Activated CD4-positive, alpha-beta T cell treated with anti-CD3 and anti-CD28 coated beads, Interleukin-2, amount 10 ng/mL, durations not matched to agents 24 days and 14 days (primary cell): ENCODE measurements at regions not wholly inside any gene's neighbourhood (a gene's known extent, or its start where the extent isn't known, plus 50 kb on each side); places are given as distances from the start of the nearest gene placed in this dataset.
"Not testable (repeated sequence)": the region's sequence is repeated elsewhere in the genome, so short reads cannot be mapped to it uniquely, and the experiment has no call there.

Experiments
- DNase-seq: peaks from one replicate; pipeline ENCODE4 v3.0.0; 2022
- H3K27ac Mint-ChIP-seq: one replicate; pipeline ENCODE4 v1.8.0; 2022; ENCODE audit warnings: mild to moderate bottlenecking, mixed read lengths
- H3K27me3 Mint-ChIP-seq: one replicate; pipeline ENCODE4 v1.8.0; 2022; ENCODE audit warnings: mixed read lengths
- H3K36me3 Mint-ChIP-seq: one replicate; pipeline ENCODE4 v1.8.0; 2022; ENCODE audit warnings: low read depth, mild to moderate bottlenecking, mixed read lengths
- H3K4me1 Mint-ChIP-seq: one replicate; pipeline ENCODE4 v1.8.0; 2021; ENCODE audit warnings: mixed read lengths
- H3K4me3 Mint-ChIP-seq: one replicate; pipeline ENCODE4 v1.8.0; 2022; ENCODE audit warnings: mild to moderate bottlenecking, moderate library complexity, mixed read lengths
- H3K9me3 Mint-ChIP-seq: one replicate; pipeline ENCODE4 v1.8.0; 2021; ENCODE audit warnings: mixed read lengths
- intact Hi-C: fragments of 100-400 bp; cut with micrococcal nuclease; formaldehyde crosslinking; loops from one replicate; pipeline ENCODE4 v1.15.1; 2023

GRCh38 chr15:35993196-35993595, 447.2 kb upstream of the DPH6 start:
- Mint-ChIP-seq H3K9me3 (no peaks in the 10 kb centered on the region), H3K36me3 (no peaks in the 10 kb centered on the region), H3K4me3 (no peak overlapping the region), H3K4me1 (no peaks in the 10 kb centered on the region), H3K27ac (no peak overlapping the region), H3K27me3 (no peaks in the 10 kb centered on the region)
- DNase-seq, result no peak
- intact Hi-C loops, result no loop called here

GRCh38 chr15:35994876-35995275, 448.9 kb upstream of the DPH6 start:
- no peak for DNase-seq
- Mint-ChIP-seq H3K36me3 (no peaks in the 10 kb centered on the region), H3K4me3 (no peak overlapping the region), H3K27ac (no peak overlapping the region), H3K4me1 (no peaks in the 10 kb centered on the region), H3K27me3 (no peaks in the 10 kb centered on the region), H3K9me3 (no peaks in the 10 kb centered on the region)
- intact Hi-C loops, result no loop called here

DNA sequence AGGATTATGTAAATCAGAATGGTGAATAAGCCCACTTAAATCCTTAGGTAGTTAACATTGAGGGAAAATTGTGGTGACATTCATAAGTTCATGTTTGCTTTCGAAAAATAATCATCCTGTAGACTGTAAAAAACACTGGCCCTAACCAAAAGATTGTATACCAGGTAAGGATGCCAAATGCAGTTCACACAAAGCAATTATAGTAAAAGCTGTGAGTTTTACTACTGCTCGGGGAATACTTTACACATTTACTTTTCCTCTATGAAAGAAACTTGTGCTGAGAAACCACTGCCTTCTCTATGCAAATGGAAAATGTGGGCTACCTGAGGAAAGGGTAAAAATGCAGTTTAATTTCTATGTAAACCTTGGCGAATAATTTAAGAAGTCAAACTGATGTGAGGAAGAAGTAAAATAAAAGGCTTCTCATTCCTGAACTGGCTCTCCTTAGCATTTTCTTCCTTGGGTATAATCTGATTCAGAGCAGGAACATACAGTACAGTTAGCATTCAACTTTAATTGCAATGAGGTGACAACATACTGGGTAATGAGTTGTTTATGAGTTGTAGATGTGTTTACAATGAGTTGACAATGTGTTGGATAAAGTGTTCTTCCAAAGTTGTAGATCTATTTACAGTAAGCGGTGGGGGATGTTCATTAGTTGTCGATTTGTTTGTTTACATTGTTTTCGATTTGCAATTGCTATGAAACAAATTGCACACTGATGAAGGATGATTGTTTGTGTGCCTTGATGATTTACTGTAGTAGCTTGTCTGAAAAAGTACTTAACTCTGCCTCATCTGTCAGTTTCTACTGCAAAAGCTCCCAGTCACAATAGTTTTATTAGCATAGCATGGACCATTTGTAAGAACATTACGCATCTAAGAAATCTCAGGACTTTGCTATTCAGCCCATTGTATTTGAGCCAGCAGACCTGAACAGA, 453.0 kb upstream of the DPH6 start:
- H3K9me3 Mint-ChIP-seq, result peaks cover 4% of the 10 kb centered on the region
- DNase-seq, result no peak
- intact Hi-C loops, result no loop called here
- no peaks in the 10 kb centered on the region for H3K27me3 Mint-ChIP-seq
- H3K4me1 Mint-ChIP-seq, result no peaks in the 10 kb centered on the region
- no peak overlapping the region for H3K4me3 Mint-ChIP-seq
- no peaks in the 10 kb centered on the region for H3K36me3 Mint-ChIP-seq
- no peak overlapping the region for H3K27ac Mint-ChIP-seq

GRCh38 chr15:36004891-36005490, 459.0 kb upstream of the DPH6 start:
- Mint-ChIP-seq H3K4me1 (no peaks in the 10 kb centered on the region), H3K27me3 (no peaks in the 10 kb centered on the region), H3K36me3 (no peaks in the 10 kb centered on the region)

DNA sequence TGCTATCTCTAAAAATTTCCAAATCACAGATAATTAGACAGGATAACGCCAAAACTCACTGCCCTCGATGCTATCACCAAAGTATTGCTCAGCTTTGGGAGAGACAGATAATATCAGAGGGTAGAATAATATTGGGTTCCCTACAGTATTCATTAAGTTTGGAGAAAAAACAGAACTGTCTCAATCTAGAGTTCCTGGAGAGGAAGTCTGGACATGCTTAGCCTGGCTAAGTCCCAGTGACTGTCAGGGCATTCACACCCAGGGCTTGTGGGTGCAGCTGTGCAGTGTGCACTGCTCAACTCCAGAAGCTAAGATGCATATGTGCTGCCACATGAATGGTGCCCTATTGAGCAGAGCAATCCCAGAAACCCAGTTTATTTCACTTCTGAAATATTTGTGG, 459.6 kb upstream of the DPH6 start:
- H3K36me3 Mint-ChIP-seq, result no peaks in the 10 kb centered on the region
- peaks cover 7% of the 10 kb centered on the region for H3K9me3 Mint-ChIP-seq
- no peaks in the 10 kb centered on the region for H3K4me1 Mint-ChIP-seq
- intact Hi-C loops, result no loop called here
- no peak for DNase-seq
- H3K4me3 Mint-ChIP-seq, result no peak overlapping the region
- H3K27me3 Mint-ChIP-seq, result no peaks in the 10 kb centered on the region
- no peak overlapping the region for H3K27ac Mint-ChIP-seq

More at GRCh38 chr15:36004891-36005490, 459.0 kb upstream of the DPH6 start:
- Mint-ChIP-seq H3K9me3 (peaks cover 7% of the 10 kb centered on the region), H3K27ac (no peak overlapping the region), H3K4me3 (no peak overlapping the region)
- DNase-seq, result no peak
- intact Hi-C loops, result no loop called here

- Mint-ChIP-seq H3K9me3 (peaks cover 6% of the 10 kb centered on the region), H3K27ac (no peak overlapping the region), H3K4me3 (no peak overlapping the region), H3K36me3 (no peaks in the 10 kb centered on the region), H3K4me1 (no peaks in the 10 kb centered on the region), H3K27me3 (no peaks in the 10 kb centered on the region)
- intact Hi-C loops, result no loop called here
- DNase-seq, result no peak
These were observed 461.7 kb upstream of the DPH6 start for GRCh38 chr15:36007699-36008098.

GRCh38 chr15:36008719-36009118, 462.8 kb upstream of the DPH6 start:
- no peak overlapping the region for H3K27ac Mint-ChIP-seq
- DNase-seq, result no peak
- no peak overlapping the region for H3K4me3 Mint-ChIP-seq
- H3K4me1 Mint-ChIP-seq, result no peaks in the 10 kb centered on the region
- no peaks in the 10 kb centered on the region for H3K27me3 Mint-ChIP-seq
- intact Hi-C loops, result no loop called here
- H3K36me3 Mint-ChIP-seq, result no peaks in the 10 kb centered on the region
- peaks cover 3% of the 10 kb centered on the region for H3K9me3 Mint-ChIP-seq

DNA sequence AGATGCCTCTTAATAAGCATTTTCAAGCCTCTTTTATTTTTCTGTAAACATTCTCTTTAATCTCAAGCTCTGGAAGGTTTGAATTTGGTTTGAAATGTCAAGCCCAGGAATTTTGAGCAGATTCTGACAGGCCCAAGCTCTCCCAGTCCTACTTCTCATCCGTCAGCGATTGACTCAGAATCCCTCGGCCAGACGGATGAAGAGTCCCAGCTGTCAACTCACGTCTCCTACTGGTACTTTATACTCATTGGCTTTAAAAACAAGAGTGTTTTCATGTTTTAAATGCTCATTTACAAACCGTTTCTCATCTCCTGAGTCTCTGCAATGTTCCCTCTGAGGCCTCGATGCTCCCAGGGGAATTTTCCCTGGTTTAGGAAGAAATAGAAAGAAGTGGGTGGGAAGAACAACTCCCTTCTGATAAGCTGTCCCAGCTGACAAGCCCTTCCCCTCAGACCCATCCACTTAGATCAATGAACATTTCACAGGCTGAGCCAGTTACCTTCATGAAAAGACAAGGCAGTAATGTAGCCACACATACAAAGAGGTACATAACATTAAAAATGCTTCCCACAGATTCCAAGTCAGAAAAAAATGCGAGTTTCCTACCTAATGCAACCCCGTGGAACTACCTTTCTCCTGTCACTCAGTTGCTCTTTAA, 478.2 kb upstream of the DPH6 start:
- intact Hi-C loops, result no loop called here
- Mint-ChIP-seq H3K27ac (no peak overlapping the region), H3K4me1 (no peaks in the 10 kb centered on the region), H3K36me3 (no peaks in the 10 kb centered on the region), H3K27me3 (no peaks in the 10 kb centered on the region), H3K4me3 (no peak overlapping the region), H3K9me3 (no peaks in the 10 kb centered on the region)
- no peak for DNase-seq

DNA sequence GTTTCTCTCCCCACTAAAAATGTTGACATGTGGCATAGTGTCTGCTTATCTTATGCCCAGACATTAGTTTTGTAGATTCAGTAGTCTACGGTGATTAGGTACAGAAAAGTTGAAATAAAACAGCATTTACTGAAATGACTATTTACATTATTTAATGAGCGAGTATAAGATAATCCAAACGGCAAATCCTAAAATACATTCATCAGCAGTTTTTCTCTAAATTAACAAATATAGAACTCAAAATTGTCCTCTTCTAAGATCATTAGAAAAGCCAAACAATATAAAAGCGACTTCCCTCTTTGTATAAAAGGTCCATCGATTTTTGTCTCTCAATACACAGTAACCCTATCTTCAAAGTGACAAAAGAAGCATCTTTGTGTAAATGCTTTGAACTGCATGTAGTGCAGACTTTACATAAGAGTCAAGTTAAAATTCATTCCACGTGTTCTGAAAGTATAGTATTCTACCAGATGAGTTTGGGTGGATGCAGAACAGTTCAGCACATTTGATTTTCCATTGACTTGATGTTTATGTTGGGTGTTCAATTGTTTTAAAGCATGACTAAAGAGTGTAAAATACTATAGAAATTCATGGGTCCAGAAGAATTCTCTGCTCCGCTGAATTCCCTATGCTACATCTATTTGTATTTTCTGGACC, 480.8 kb upstream of the DPH6 start:
- no peaks in the 10 kb centered on the region for H3K9me3 Mint-ChIP-seq
- no peaks in the 10 kb centered on the region for H3K27me3 Mint-ChIP-seq
- no peaks in the 10 kb centered on the region for H3K36me3 Mint-ChIP-seq
- intact Hi-C loops, result no loop called here
- no peak overlapping the region for H3K4me3 Mint-ChIP-seq
- no peak for DNase-seq
- no peak overlapping the region for H3K27ac Mint-ChIP-seq
- no peaks in the 10 kb centered on the region for H3K4me1 Mint-ChIP-seq

DNA sequence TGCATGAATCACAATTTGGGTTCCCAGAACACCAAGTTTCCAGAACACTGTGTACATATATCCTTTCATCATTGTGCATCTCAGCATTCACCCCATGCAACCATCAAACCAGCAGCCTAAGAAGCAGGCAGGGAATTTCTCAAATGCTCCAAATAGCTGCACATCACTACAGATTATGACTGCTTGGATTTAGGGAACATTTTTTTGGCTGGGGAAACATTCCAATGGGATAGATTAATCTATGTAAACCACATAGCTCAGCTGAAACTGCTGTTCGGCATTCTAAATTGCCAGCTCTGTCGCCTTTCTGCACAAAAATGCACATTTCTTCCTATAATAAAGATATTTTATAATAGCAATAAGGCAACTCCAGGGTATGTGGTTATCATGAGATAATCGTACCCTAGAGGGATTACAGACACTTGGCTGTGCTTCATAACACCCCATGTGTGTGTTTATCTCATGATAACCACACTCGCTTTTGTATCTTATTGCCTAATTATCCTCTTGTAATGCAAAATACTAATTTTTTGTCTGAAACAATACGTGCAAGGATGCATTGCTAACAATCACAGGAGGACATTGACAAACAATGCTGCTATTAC, 483.7 kb upstream of the DPH6 start:
- Mint-ChIP-seq H3K36me3 (no peaks in the 10 kb centered on the region), H3K4me1 (no peaks in the 10 kb centered on the region), H3K27ac (no peak overlapping the region), H3K4me3 (no peak overlapping the region), H3K27me3 (no peaks in the 10 kb centered on the region), H3K9me3 (no peaks in the 10 kb centered on the region)
- intact Hi-C loops, result no loop called here
- no peak for DNase-seq

DNA sequence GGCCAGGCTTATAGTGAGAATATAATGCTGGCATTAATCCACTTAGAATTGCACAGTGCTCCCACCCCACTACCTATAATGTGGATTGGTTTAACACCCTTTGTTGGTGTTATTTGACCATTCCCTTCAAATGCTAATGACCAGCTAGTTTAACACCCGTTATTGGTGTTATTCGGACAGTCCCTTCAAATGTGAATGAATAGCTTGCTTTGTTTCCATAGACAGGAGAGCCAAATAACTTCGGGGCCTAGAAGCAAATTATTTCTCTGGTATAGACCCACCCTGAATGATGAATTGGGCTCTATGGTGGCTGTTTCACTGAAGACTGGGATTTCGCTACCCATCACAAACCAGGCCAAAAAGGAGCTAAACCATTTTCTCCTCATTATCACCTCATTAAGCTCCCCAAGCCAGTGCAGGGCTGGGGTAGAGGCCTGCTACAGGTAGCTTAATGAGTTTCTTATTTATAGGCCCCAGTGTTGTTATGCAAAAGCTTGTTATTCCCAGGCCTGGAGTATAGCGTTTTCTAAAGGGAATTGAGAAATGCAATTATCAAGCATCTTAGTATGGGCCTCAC, 494.1 kb upstream of the DPH6 start:
- Mint-ChIP-seq H3K4me1 (no peaks in the 10 kb centered on the region), H3K9me3 (peaks cover 4% of the 10 kb centered on the region), H3K36me3 (no peaks in the 10 kb centered on the region), H3K4me3 (no peak overlapping the region), H3K27me3 (no peaks in the 10 kb centered on the region), H3K27ac (no peak overlapping the region)
- no peak for DNase-seq
- intact Hi-C loops, result no loop called here

DNA sequence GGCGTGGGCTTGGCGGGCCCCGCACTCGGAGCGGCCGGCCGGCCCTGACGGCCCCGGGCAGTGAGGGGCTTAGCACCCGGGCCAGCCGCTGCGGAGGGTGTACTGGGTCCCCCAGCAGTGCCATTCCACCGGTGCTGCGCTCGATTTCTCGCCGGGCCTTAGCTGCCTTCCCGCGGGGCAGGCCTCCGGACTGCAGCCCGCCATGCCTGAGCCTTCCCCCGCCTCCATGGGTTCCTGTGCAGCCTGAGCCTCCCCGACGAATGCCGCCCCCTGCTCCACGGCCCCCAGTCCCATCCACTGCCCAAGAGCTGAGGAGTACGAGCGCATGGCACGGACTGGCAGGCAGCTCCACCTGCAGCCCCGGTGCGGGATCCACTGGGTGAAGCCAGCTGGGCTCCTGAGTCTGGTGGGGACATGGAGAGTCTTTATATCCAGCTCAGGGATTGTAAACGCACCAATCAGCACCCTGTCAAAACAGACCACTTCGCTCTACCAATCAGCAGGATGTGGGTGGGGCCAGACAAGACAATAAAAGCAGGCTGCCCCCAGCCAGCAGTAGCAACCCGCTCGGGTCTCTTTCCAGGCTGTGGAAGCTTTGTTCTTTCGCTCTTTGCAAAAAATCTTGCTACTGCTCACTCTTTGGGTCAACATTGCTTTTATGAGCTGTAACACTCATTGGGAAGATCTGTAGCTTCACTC, 501.2 kb upstream of the DPH6 start:
- DNase-seq, H3K4me1 Mint-ChIP-seq, H3K4me3 Mint-ChIP-seq, intact Hi-C loops, H3K27ac Mint-ChIP-seq, H3K36me3 Mint-ChIP-seq, H3K27me3 Mint-ChIP-seq: not testable (repeated sequence)
- peaks cover 10% of the 10 kb centered on the region for H3K9me3 Mint-ChIP-seq

- H3K4me1 Mint-ChIP-seq, result no peaks in the 10 kb centered on the region
- no peak for DNase-seq
- H3K36me3 Mint-ChIP-seq, result no peaks in the 10 kb centered on the region
- intact Hi-C loops, result no loop called here
- no peaks in the 10 kb centered on the region for H3K27me3 Mint-ChIP-seq
- no peak overlapping the region for H3K4me3 Mint-ChIP-seq
- peaks cover 11% of the 10 kb centered on the region for H3K9me3 Mint-ChIP-seq
- no peak overlapping the region for H3K27ac Mint-ChIP-seq
These were observed 504.9 kb upstream of the DPH6 start for GRCh38 chr15:36050899-36051298.
